ENCODE measurements at regions not wholly inside any gene's neighbourhood (a gene's known extent, or its start where the extent isn't known, plus 50 kb on each side); places are given as distances from the start of the nearest gene placed in this dataset.

DNA sequence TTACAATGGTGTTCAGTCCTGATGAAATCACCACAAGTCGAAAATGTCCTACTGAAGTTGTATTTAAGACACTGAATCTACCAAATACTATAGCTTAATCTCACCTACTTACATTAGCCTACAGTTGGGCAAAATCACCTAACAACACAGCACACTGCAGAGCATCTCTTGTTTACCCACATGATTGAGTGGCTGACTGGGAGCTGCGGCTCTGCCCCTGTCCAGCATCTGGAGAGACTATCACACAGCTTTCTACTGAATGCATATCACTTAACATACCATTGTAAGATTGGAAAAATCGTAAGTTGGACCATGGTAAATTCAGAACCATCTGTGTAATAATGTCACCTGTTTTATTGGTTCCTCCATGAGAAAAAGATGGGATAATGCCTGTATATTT is 1083.2 kb upstream of the PCDH7 start:
- no peaks in the 10 kb centered on the region for H3K36me3 Mint-ChIP-seq (ENCODE audit: insufficient read depth)
- H3K27ac Mint-ChIP-seq: no peak overlapping the region
- H3K4me1 Mint-ChIP-seq (ENCODE audit: low read depth): no peaks in the 10 kb centered on the region
- TF ChIP-seq CTCF (IDR thresholded peaks at IDR 0.05; ENCODE audit: unreplicated experiment): no peak
- no peak overlapping the region for H3K4me3 Mint-ChIP-seq (ENCODE audit: low read depth)
- H3K27me3 Mint-ChIP-seq: no peaks in the 10 kb centered on the region
- H3K9me3 Mint-ChIP-seq (ENCODE audit: low read depth): no peaks in the 10 kb centered on the region
- DNase-seq (ENCODE audit: low spot score, unreplicated experiment): no peak

GRCh38 chr4:29653221-29653620 is 1066.9 kb upstream of the PCDH7 start:
- no peak overlapping the region for H3K27ac Mint-ChIP-seq

GRCh38 chr4:29680644-29681043 is 1039.5 kb upstream of the PCDH7 start:
- H3K27me3 Mint-ChIP-seq: no peaks in the 10 kb centered on the region
- no peak overlapping the region for H3K4me3 Mint-ChIP-seq (ENCODE audit: low read depth)
- H3K4me1 Mint-ChIP-seq (ENCODE audit: low read depth): peaks cover 9% of the 10 kb centered on the region
- TF ChIP-seq CTCF (IDR thresholded peaks at IDR 0.05; ENCODE audit: unreplicated experiment): no peak
- H3K9me3 Mint-ChIP-seq (ENCODE audit: low read depth): peaks cover 6% of the 10 kb centered on the region
- no peak overlapping the region for H3K27ac Mint-ChIP-seq
- no peaks in the 10 kb centered on the region for H3K36me3 Mint-ChIP-seq (ENCODE audit: insufficient read depth)
- no peak for DNase-seq (ENCODE audit: low spot score, unreplicated experiment)

More at GRCh38 chr4:29653221-29653620, 1066.9 kb upstream of the PCDH7 start:
- Mint-ChIP-seq H3K27me3 (no peaks in the 10 kb centered on the region), H3K9me3 (ENCODE audit: low read depth) (no peaks in the 10 kb centered on the region), H3K4me1 (ENCODE audit: low read depth) (no peaks in the 10 kb centered on the region), H3K4me3 (ENCODE audit: low read depth) (no peak overlapping the region), H3K36me3 (ENCODE audit: insufficient read depth) (no peaks in the 10 kb centered on the region)
- no peak for DNase-seq (ENCODE audit: low spot score, unreplicated experiment)
- TF ChIP-seq CTCF (IDR thresholded peaks at IDR 0.05; ENCODE audit: unreplicated experiment): no peak

DNA sequence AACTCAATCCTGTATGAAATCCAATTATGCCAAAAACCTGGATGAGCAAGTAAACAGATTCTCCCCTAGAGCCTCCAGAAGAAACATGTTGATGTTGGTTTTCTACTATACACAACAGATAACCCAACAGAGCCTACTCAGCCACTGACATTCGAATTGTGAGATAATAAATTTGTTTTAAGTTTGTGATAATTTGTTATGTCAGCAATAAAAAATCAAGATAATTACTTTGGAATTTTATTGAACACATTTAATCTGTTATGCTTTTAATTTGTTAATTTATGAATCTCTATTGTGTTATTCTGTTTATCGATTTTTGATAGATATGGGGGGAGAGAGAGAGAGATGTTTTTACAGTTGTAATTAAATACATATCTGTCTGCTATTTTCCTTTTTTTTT is 1016.1 kb upstream of the PCDH7 start:
- Mint-ChIP-seq H3K9me3 (ENCODE audit: low read depth) (peaks cover 10% of the 10 kb centered on the region), H3K4me1 (ENCODE audit: low read depth) (no peaks in the 10 kb centered on the region), H3K36me3 (ENCODE audit: insufficient read depth) (no peaks in the 10 kb centered on the region), H3K4me3 (ENCODE audit: low read depth) (no peak overlapping the region), H3K27ac (no peak overlapping the region), H3K27me3 (no peaks in the 10 kb centered on the region)
- no peak for DNase-seq (ENCODE audit: low spot score, unreplicated experiment)
- no peak for TF ChIP-seq CTCF (IDR thresholded peaks at IDR 0.05; ENCODE audit: unreplicated experiment)

- Mint-ChIP-seq H3K27ac (no peak overlapping the region), H3K4me1 (ENCODE audit: low read depth) (no peaks in the 10 kb centered on the region)
- no peak for DNase-seq (ENCODE audit: low spot score, unreplicated experiment)
Observed at GRCh38 chr4:29708473-29708872, 1011.7 kb upstream of the PCDH7 start.

More at GRCh38 chr4:29708473-29708872, 1011.7 kb upstream of the PCDH7 start:
- no peak overlapping the region for H3K4me3 Mint-ChIP-seq (ENCODE audit: low read depth)
- peaks cover 10% of the 10 kb centered on the region for H3K9me3 Mint-ChIP-seq (ENCODE audit: low read depth)
- no peaks in the 10 kb centered on the region for H3K27me3 Mint-ChIP-seq
- H3K36me3 Mint-ChIP-seq (ENCODE audit: insufficient read depth): no peaks in the 10 kb centered on the region
- TF ChIP-seq CTCF (IDR thresholded peaks at IDR 0.05; ENCODE audit: unreplicated experiment): no peak
